NT2/D1 (cell line): ENCODE measurements at regions not wholly inside any gene's neighbourhood (a gene's known extent, or its start where the extent isn't known, plus 50 kb on each side); places are given as distances from the start of the nearest gene placed in this dataset.

Experiments
- SUZ12 ChIP-seq: IDR thresholded peaks from 2 replicates; pipeline ENCODE4 v1.6.1; 2011; ENCODE audit not compliant: insufficient read length, insufficient read depth; ENCODE audit errors: extremely low read depth
- YY1 ChIP-seq: IDR thresholded peaks from 2 replicates; pipeline ENCODE4 v1.6.1; 2011; ENCODE audit not compliant: insufficient read length, insufficient read depth

- no peak for TF ChIP-seq YY1
- TF ChIP-seq SUZ12: no peak
Observed at GRCh38 chr17:27224526-27225315, 69.2 kb upstream of the WSB1 start.
